GM12878 (cell line): ENCODE measurements at regions not wholly inside any gene's neighbourhood (a gene's known extent, or its start where the extent isn't known, plus 50 kb on each side); places are given as distances from the start of the nearest gene placed in this dataset.

Experiments used
- ATAC-seq: fragments of 200-7000 bp; cut with Tn5 transposase; 3 replicates; pipeline ENCODE4 v1.9.1; 2020; ENCODE audit warnings: mild to moderate bottlenecking, moderate library complexity
- BruUV-seq: library from RNA; stranded (reverse); fragments of 400-500 nt; replicated peaks from 2 replicates; lab custom pipeline; 2021; lab: Mats Ljungman, UMichigan
- CTCF ChIA-PET: fragments of 300-600 bp; sonication (Branson Sonifier 250); formaldehyde crosslinking; extraction: SDS; loops from one replicate; lab custom pipeline; 2021; ENCODE audit warnings: inconsistent platforms; lab: Yijun Ruan, JAX
- POLR2A ChIA-PET: fragments of 350-600 bp; formaldehyde crosslinking; extraction: SDS; loops from one replicate; lab custom pipeline; 2021; ENCODE audit warnings: inconsistent platforms; lab: Charles Lee
- RAD21 ChIA-PET: fragments of 300-600 bp; sonication (Branson Sonifier 250); formaldehyde crosslinking; loops from one replicate; lab custom pipeline; 2023; ENCODE audit warnings: antibody characterized with exemption; ENCODE audit not compliant: unreplicated experiment; lab: Charles Lee
- SMC1A ChIA-PET: fragments of 300-600 bp; sonication (Branson Sonifier 250); formaldehyde crosslinking; loops from one replicate; lab custom pipeline; 2023; ENCODE audit not compliant: unreplicated experiment, uncharacterized antibody; lab: Charles Lee
- DNase-seq: peaks from one replicate; pipeline ENCODE4 v3.0.0-alpha.2; 2011; ENCODE audit warnings: low read depth, low spot score
- FAIRE-seq: peaks from 3 replicates; lab custom pipeline; 2011; peaks lifted over from hg19 to GRCh38; lab: Jason Lieb, UNC
- H2AFZ ChIP-seq: 2 replicates; pipeline ENCODE4 v1.6.0; 2011; ENCODE audit warnings: low read depth, low read length, control low read depth; ENCODE audit not compliant: control insufficient read depth
- H3K27ac ChIP-seq: 2 replicates; pipeline ENCODE4 v1.5.1; 2011; ENCODE audit warnings: control low read depth; ENCODE audit not compliant: control insufficient read depth, insufficient read depth
- H3K27me3 ChIP-seq, 2 experiments: replicated peaks in 1 of 2; 2 replicates each; pipeline versions ENCODE4 v1.6.0 to v1.6.1; 2011; ENCODE audit warnings: low read length in 1 of 2; ENCODE audit not compliant: control insufficient read depth in 2 of 2, insufficient read depth in 2 of 2
- H3K36me3 ChIP-seq, 2 experiments: 2 replicates each; pipeline ENCODE4 v1.5.1; 2011; ENCODE audit warnings: low read length in 1 of 2; ENCODE audit not compliant: control insufficient read depth in 2 of 2, insufficient read depth in 2 of 2
- H3K4me1 ChIP-seq: 2 replicates; pipeline ENCODE4 v1.6.1; 2011; ENCODE audit warnings: mild to moderate bottlenecking, low read length, moderate library complexity, mixed read lengths; ENCODE audit not compliant: control insufficient read depth, insufficient read depth
- H3K4me2 ChIP-seq: 2 replicates; pipeline ENCODE4 v1.6.0; 2011; ENCODE audit warnings: control low read depth; ENCODE audit not compliant: control insufficient read depth, insufficient read depth
- H3K4me3 ChIP-seq: fragments of 200-600 bp; sonication (generic); 2 replicates; pipeline ENCODE4 v1.5.1; 2016
- H3K79me2 ChIP-seq: 2 replicates; pipeline ENCODE4 v1.6.0; 2011; ENCODE audit warnings: low read length; ENCODE audit not compliant: control insufficient read depth, insufficient read depth
- H3K9ac ChIP-seq: 2 replicates; pipeline ENCODE4 v1.8.0; 2011; ENCODE audit warnings: low read length, control low read depth, mixed read lengths; ENCODE audit not compliant: control insufficient read depth, insufficient read depth
- H3K9me3 ChIP-seq: replicated peaks from 3 replicates; pipeline ENCODE4 v1.5.1; 2011; ENCODE audit warnings: mild to moderate bottlenecking, low read length; ENCODE audit not compliant: control insufficient read depth, insufficient read depth
- H4K20me1 ChIP-seq: 2 replicates; pipeline ENCODE4 v1.6.0; 2011; ENCODE audit not compliant: control insufficient read depth, insufficient read depth
- ATF7 ChIP-seq: fragments of 450-650 bp; IDR thresholded peaks from 2 replicates; pipeline ENCODE4 v1.6.1; 2016; ENCODE audit warnings: low read depth, mild to moderate bottlenecking
- BACH1 ChIP-seq: fragments of 450-650 bp; IDR thresholded peaks from 2 replicates; pipeline ENCODE4 v1.6.1; 2017; ENCODE audit warnings: mild to moderate bottlenecking, borderline replicate concordance
- BRCA1 ChIP-seq: IDR thresholded peaks from 2 replicates; pipeline ENCODE4 v1.6.1; 2011; ENCODE audit warnings: low read depth, low read length, improper control_type of control experiment
- CEBPZ ChIP-seq: fragments of 150-350 bp; IDR thresholded peaks from 2 replicates; pipeline ENCODE4 v1.6.1; 2016; ENCODE audit warnings: low read depth, low read length
- ESRRA ChIP-seq: IDR thresholded peaks from 2 replicates; pipeline ENCODE4 v1.6.1; 2012; ENCODE audit warnings: mild to moderate bottlenecking, low read length, improper control_type of control experiment
- FOXM1 ChIP-seq: IDR thresholded peaks from 2 replicates; pipeline ENCODE4 v1.6.1; 2012; ENCODE audit warnings: low read depth, mild to moderate bottlenecking, inconsistent platforms, low read length, moderate library complexity
- HDGF ChIP-seq: fragments of 450-650 bp; IDR thresholded peaks from 2 replicates; pipeline ENCODE4 v1.6.1; 2016; ENCODE audit warnings: antibody characterized with exemption
- IKZF1 ChIP-seq: fragments of 450-650 bp; conservative IDR thresholded peaks from 2 replicates; pipeline ENCODE4 v1.6.1; 2017; ENCODE audit warnings: antibody characterized with exemption, mild to moderate bottlenecking
- IKZF2 ChIP-seq, 2 experiments: fragments of 450-650 bp; IDR thresholded peaks; 2 replicates each; pipeline ENCODE4 v1.6.1; 2017; ENCODE audit warnings: mild to moderate bottlenecking in 2 of 2, moderate library complexity in 2 of 2
- KLF5 ChIP-seq: fragments of 450-650 bp; IDR thresholded peaks from 2 replicates; pipeline ENCODE4 v1.6.1; 2014; ENCODE audit warnings: mild to moderate bottlenecking; ENCODE audit not compliant: partially characterized antibody
- MEF2A ChIP-seq: IDR thresholded peaks from 2 replicates; pipeline ENCODE4 v1.6.1; 2011; ENCODE audit warnings: low read depth, mild to moderate bottlenecking, low read length, moderate library complexity; ENCODE audit not compliant: insufficient read depth
- NFIC ChIP-seq: IDR thresholded peaks from 2 replicates; pipeline ENCODE4 v1.6.1; 2012; ENCODE audit warnings: low read depth, mild to moderate bottlenecking, inconsistent platforms, low read length, moderate library complexity
- RAD51 ChIP-seq: fragments of 450-650 bp; IDR thresholded peaks from 2 replicates; pipeline ENCODE4 v1.6.1; 2016; ENCODE audit warnings: moderate library complexity, mild to moderate bottlenecking, inconsistent platforms
- RUNX3 ChIP-seq: IDR thresholded peaks from 2 replicates; pipeline ENCODE4 v1.6.1; 2012; ENCODE audit warnings: low read length, inconsistent platforms
- TCF12 ChIP-seq: IDR thresholded peaks from 2 replicates; pipeline ENCODE4 v1.6.1; 2011; ENCODE audit warnings: low read depth, mild to moderate bottlenecking, low read length
- YY1 ChIP-seq: IDR thresholded peaks from 2 replicates; pipeline ENCODE4 v1.6.1; 2011; ENCODE audit warnings: low read depth, mild to moderate bottlenecking, low read length
- WGBS: methylation state at CpG from one replicate; pipeline ENCODE4 v1.1.6; 2016; ENCODE audit warnings: low lambda C conversion rate; ENCODE audit not compliant: insufficient replicate concordance, insufficient coverage; ENCODE audit errors: missing lambda C conversion rate; 5-methylcytosine and 5-hydroxymethylcytosine counted together
- in situ Hi-C: fragments of 300-500 bp; cut with MboI; formaldehyde crosslinking; loops from 9 replicates; pipeline ENCODE4 v1.14.3; 2018; ENCODE audit warnings: mixed read lengths
- intact Hi-C: fragments of 100-400 bp; cut with micrococcal nuclease; formaldehyde crosslinking; loops from one replicate; pipeline ENCODE4 v1.14.2; 2022; ENCODE audit not compliant: unreplicated experiment

DNA sequence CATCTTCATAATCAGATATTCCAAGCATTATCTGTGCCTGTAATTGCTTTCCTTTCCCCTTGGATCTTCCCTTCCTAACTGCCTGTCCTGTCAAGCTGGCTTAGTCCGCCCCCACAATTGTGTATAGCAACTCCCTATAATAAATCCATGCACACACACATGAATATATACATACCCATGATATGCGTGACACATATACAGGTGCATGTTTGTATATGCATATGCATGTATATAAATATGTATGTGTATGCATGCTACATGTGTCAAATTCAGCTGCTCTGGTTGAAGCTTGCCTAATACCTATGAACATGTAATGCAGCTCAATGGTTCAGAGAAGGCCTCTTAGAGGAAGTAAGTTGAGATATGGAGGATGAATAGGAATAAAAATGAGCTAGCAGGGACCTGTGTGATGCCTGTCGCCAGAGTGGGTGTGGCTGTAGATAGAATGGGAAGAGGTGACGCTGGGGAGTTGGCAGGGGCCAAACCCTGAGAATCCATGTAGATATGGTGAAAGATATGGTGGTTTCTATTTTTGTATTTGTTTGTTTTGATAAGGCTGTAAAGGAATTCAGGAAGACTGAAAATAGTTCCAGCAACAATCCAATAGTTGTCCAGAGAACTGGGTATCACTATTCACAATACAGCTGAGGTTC is 595.0 kb upstream of the BOD1L1 start:
- H3K9ac ChIP-seq = no peak overlapping the region
- CTCF ChIA-PET = no interaction called here
- WGBS = 47% methylated on average over 4 of the region's 4 CpGs
- no peak for TF ChIP-seq IKZF1
- no peak for TF ChIP-seq KLF5
- TF ChIP-seq MEF2A = no peak
- no peak for TF ChIP-seq RAD51
- TF ChIP-seq BRCA1 = no peak
- TF ChIP-seq ATF7 = no peak
- TF ChIP-seq BACH1 = no peak
- no peak for TF ChIP-seq HDGF
- no peak for TF ChIP-seq FOXM1
- no peak for TF ChIP-seq RUNX3
- TF ChIP-seq IKZF2 (IDR thresholded peaks at IDR 0.05) = no peak
- no peak for TF ChIP-seq CEBPZ
- TF ChIP-seq NFIC = no peak
- no peak for TF ChIP-seq TCF12
- TF ChIP-seq YY1 = no peak
- TF ChIP-seq ESRRA = no peak
- H3K4me1 ChIP-seq = no peaks in the 10 kb centered on the region
- FAIRE-seq = no peak
- no peaks in the 10 kb centered on the region for H3K36me3 ChIP-seq
- no peak overlapping the region for H2AFZ ChIP-seq
- in situ Hi-C loops = no loop called here
- no peaks in the 10 kb centered on the region for H3K27me3 ChIP-seq
- H4K20me1 ChIP-seq = no peaks in the 10 kb centered on the region
- RAD21 ChIA-PET = no interaction called here
- H3K4me2 ChIP-seq = no peak overlapping the region
- POLR2A ChIA-PET = no interaction called here
- no peak for DNase-seq
- H3K79me2 ChIP-seq = no peaks in the 10 kb centered on the region
- no peak overlapping the region for H3K4me3 ChIP-seq
- H3K9me3 ChIP-seq = no peaks in the 10 kb centered on the region
- intact Hi-C loops = no loop called here
- SMC1A ChIA-PET = interaction anchor here (0.7 to 1.1 kb wide), 2 partner anchors 9 to 285 kb away, joined by 3 to 4 read pairs; no protein-coding TSS in a partner anchor
- BruUV-seq = no TSS peak
- H3K27ac ChIP-seq = no peak overlapping the region
- ATAC-seq = no peak
